ENCODE measurements at regions not wholly inside any gene's neighbourhood (a gene's known extent, or its start where the extent isn't known, plus 50 kb on each side); places are given as distances from the start of the nearest gene placed in this dataset.

DNA sequence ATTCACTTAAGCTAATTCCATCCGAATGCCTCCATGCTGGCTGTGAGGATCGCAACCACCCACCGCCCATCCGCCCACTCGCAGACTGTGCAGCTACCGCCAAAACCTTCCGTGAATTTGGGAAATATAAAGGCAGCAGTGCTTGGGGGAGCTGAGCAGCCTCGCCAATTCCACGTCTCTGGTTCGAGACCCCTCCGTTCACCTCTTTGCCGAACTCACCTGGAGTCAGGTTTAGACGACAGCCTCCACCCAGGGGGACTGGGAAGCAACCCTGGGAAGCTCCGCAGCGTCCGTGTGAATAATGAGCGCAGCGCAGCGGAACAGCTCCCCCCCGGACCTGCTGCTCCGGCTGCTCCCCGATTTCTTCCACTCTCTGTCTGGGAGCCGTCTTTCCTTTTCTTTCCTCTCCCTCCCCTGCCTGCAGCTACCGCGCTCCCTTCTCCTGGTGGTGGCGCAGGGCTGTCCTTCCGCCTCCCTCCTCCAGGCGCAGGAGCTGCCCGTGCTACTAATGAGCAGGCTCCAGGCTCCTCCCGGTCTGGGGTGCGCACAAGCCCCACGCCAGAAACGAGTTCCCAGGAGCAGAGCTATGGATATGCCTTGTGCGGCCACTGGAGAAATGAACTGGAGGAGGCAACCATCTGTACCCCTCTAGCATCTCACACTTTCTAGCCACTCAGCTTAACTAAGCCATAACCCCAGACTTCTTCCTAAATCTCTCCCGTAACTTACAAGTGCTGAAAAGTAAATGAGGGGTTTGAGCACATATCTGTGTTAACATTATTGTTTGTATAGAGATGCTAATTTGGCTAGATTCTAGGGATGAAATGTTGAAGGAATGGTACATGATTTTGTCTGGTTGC, 107.3 kb downstream of the XKR3 start:
- TF ChIP-seq CTCF (IDR thresholded peaks at IDR 0.05; ENCODE audit: insufficient read depth, low read length) (no peak), GABPA (IDR thresholded peaks at IDR 0.05; ENCODE audit: low read depth) (no peak), POLR2AphosphoS5 (IDR thresholded peaks at IDR 0.05; ENCODE audit: low read depth) (no peak)
- TF ChIP-seq, protein P1, sequence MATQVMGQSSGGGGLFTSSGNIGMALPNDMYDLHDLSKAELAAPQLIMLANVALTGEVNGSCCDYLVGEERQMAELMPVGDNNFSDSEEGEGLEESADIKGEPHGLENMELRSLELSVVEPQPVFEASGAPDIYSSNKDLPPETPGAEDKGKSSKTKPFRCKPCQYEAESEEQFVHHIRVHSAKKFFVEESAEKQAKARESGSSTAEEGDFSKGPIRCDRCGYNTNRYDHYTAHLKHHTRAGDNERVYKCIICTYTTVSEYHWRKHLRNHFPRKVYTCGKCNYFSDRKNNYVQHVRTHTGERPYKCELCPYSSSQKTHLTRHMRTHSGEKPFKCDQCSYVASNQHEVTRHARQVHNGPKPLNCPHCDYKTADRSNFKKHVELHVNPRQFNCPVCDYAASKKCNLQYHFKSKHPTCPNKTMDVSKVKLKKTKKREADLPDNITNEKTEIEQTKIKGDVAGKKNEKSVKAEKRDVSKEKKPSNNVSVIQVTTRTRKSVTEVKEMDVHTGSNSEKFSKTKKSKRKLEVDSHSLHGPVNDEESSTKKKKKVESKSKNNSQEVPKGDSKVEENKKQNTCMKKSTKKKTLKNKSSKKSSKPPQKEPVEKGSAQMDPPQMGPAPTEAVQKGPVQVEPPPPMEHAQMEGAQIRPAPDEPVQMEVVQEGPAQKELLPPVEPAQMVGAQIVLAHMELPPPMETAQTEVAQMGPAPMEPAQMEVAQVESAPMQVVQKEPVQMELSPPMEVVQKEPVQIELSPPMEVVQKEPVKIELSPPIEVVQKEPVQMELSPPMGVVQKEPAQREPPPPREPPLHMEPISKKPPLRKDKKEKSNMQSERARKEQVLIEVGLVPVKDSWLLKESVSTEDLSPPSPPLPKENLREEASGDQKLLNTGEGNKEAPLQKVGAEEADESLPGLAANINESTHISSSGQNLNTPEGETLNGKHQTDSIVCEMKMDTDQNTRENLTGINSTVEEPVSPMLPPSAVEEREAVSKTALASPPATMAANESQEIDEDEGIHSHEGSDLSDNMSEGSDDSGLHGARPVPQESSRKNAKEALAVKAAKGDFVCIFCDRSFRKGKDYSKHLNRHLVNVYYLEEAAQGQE (IDR thresholded peaks at IDR 0.05; ENCODE audit: insufficient replicate concordance, low read depth), result no peak

Data from HL-60 (cell line).